Stomach (tissue), 8 donors: ENCODE measurements at regions not wholly inside any gene's neighbourhood (a gene's known extent, or its start where the extent isn't known, plus 50 kb on each side); places are given as distances from the start of the nearest gene placed in this dataset.
A peak's percentile ranks its signal among the peaks of the same experiment; 100 is the strongest.

Experiments used
- DNase-seq, 2 donors: peaks; one replicate each; pipeline versions ENCODE4 v3.0.0 to v3.0.0-alpha.2; 2013 to 2019
- H3K27ac ChIP-seq, 5 donors: fragments of 200-600 bp in 4 of 5; sonication (generic) in 4 of 5; one replicate each; pipeline ENCODE4 v1.5.1; 2013 to 2019; ENCODE audit warnings: mild to moderate bottlenecking in 1 of 5, moderate library complexity in 1 of 5
- H3K27me3 ChIP-seq, 3 donors: fragments of 200-600 bp; sonication (generic); one replicate each; pipeline ENCODE4 v1.5.1; 2017 to 2019; ENCODE audit warnings: mixed run types in 1 of 3
- H3K36me3 ChIP-seq, 4 donors: fragments of 200-600 bp; sonication (generic); 1 replicate in 3 of 4; 2 replicates in 1 of 4; pipeline ENCODE4 v1.5.1; 2016 to 2019
- H3K4me1 ChIP-seq, 4 donors: fragments of 200-600 bp; sonication (generic); one replicate each; pipeline ENCODE4 v1.5.1; 2016 to 2019
- H3K4me3 ChIP-seq, 4 donors: fragments of 200-600 bp; sonication (generic) in 3 of 4; one replicate each; pipeline ENCODE4 v1.5.1; 2016 to 2019; ENCODE audit warnings: mild to moderate bottlenecking in 1 of 4
- H3K9me3 ChIP-seq, 4 donors: fragments of 200-600 bp; sonication (generic); one replicate each; pipeline ENCODE4 v1.5.1; 2016 to 2019
- CTCF ChIP-seq, 7 experiments: fragments of 450-650 bp in 4 of 7; fragments of 200-600 bp in 3 of 7; sonication (generic) in 3 of 7; IDR thresholded peaks; one replicate each; pipeline ENCODE4 v1.5.1; 2016 to 2019; ENCODE audit warnings: antibody characterized with exemption in 7 of 7, control low read depth in 2 of 7, mild to moderate bottlenecking in 1 of 7
- EP300 ChIP-seq: sonication (generic); formaldehyde crosslinking; IDR thresholded peaks from one replicate; pipeline ENCODE4 v1.6.1; 2017; ENCODE audit warnings: antibody characterized with exemption
- POLR2A ChIP-seq, 4 donors: fragments of 450-650 bp; IDR thresholded peaks; one replicate each; pipeline ENCODE4 v1.6.1; 2016; ENCODE audit warnings: antibody characterized with exemption in 4 of 4, control low read depth in 2 of 4, mild to moderate bottlenecking in 1 of 4, moderate library complexity in 1 of 4
- POLR2AphosphoS5 ChIP-seq, 3 donors: sonication (generic); formaldehyde crosslinking; IDR thresholded peaks; one replicate each; pipeline ENCODE4 v1.6.1; 2016; ENCODE audit warnings: antibody characterized with exemption in 3 of 3
- WGBS, 5 donors: extraction: QIAGEN DNeasy Blood & Tissue Kit in 3 of 5; methylation state at CpG; one replicate each; pipeline versions ENCODE4 v1.1.5 to v1.1.7; 2013 to 2018; 5-methylcytosine and 5-hydroxymethylcytosine counted together
- intact Hi-C: fragments of 100-400 bp; cut with DNase I; formaldehyde crosslinking; loops from one replicate; pipeline ENCODE4 v1.15.1; 2023; ENCODE audit warnings: low total_unique reads
- donor health status: healthy with polysubstance abuse.
- donor health status: Bipolar disorder and iron deficiency.
- donor health status: healthy.

- WGBS, 5 donors, result 73 to 84% (median 80%) methylated on average over 2 of the region's 2 CpGs
- no peak overlapping the region for H3K4me3 ChIP-seq
- TF ChIP-seq EP300, result no peak
- TF ChIP-seq POLR2AphosphoS5 (IDR thresholded peaks at IDR 0.05), result no peak
- TF ChIP-seq CTCF (IDR thresholded peaks at IDR 0.05), result no peak
- no peak for TF ChIP-seq POLR2A (IDR thresholded peaks at IDR 0.05)
- H3K4me1 ChIP-seq, result no peaks in the 10 kb centered on the region
- intact Hi-C loops, result no loop called here
- no peak overlapping the region for H3K27ac ChIP-seq
- no peak for DNase-seq
- peaks cover 0 to 3% (median 0%) of the 10 kb centered on the region in 4 donors for H3K9me3 ChIP-seq
- H3K36me3 ChIP-seq, result no peaks in the 10 kb centered on the region
- H3K27me3 ChIP-seq, result no peaks in the 10 kb centered on the region
Measured at GRCh38 chr11:70853770-70854108, 398.6 kb downstream of the SHANK2 start.

- intact Hi-C loops, result no loop called here
Measured at GRCh38 chr11:70854201-70854600, 398.2 kb downstream of the SHANK2 start.

GRCh38 chr11:70854901-70855556, 397.3 kb downstream of the SHANK2 start:
- H3K27me3 ChIP-seq, result no peaks in the 10 kb centered on the region
- no peaks in the 10 kb centered on the region for H3K4me1 ChIP-seq
- peak in 1 of 2 donors; percentile 63 for DNase-seq
- TF ChIP-seq POLR2A (IDR thresholded peaks at IDR 0.05) (no peak), CTCF (IDR thresholded peaks at IDR 0.05) (no peak), POLR2AphosphoS5 (IDR thresholded peaks at IDR 0.05) (no peak), EP300 (no peak)
- peaks cover 0 to 3% (median 0%) of the 10 kb centered on the region in 4 donors for H3K9me3 ChIP-seq
- no peak overlapping the region for H3K27ac ChIP-seq
- H3K4me3 ChIP-seq, result no peak overlapping the region
- intact Hi-C loops, result no loop called here
- no peaks in the 10 kb centered on the region for H3K36me3 ChIP-seq
- 49 to 57% (median 52%) methylated on average over 5 to 6 of the region's 6 CpGs for WGBS, 5 donors

More at GRCh38 chr11:70854201-70854600, 398.2 kb downstream of the SHANK2 start:
- 84 to 96% (median 91%) methylated on average over 3 of the region's 3 CpGs for WGBS, 5 donors
- no peak for TF ChIP-seq POLR2A (IDR thresholded peaks at IDR 0.05)
- no peak for TF ChIP-seq POLR2AphosphoS5 (IDR thresholded peaks at IDR 0.05)
- no peak for TF ChIP-seq CTCF (IDR thresholded peaks at IDR 0.05)
- no peak for TF ChIP-seq EP300
- Histone ChIP-seq H3K4me3 (no peak overlapping the region), H3K9me3 (peaks cover 0 to 3% (median 0%) of the 10 kb centered on the region in 4 donors), H3K36me3 (no peaks in the 10 kb centered on the region), H3K27me3 (no peaks in the 10 kb centered on the region), H3K4me1 (no peaks in the 10 kb centered on the region), H3K27ac (no peak overlapping the region)
- no peak for DNase-seq

- H3K4me3 ChIP-seq, result no peak overlapping the region
Measured at GRCh38 chr11:70857894-70858293, 394.5 kb downstream of the SHANK2 start.

More at GRCh38 chr11:70857894-70858293, 394.5 kb downstream of the SHANK2 start:
- no peaks in the 10 kb centered on the region for H3K4me1 ChIP-seq
- 82 to 93% (median 90%) methylated on average over 3 of the region's 3 CpGs for WGBS, 5 donors
- no peak for TF ChIP-seq POLR2A (IDR thresholded peaks at IDR 0.05)
- TF ChIP-seq EP300, result no peak
- TF ChIP-seq CTCF (IDR thresholded peaks at IDR 0.05), result no peak
- no peak for TF ChIP-seq POLR2AphosphoS5 (IDR thresholded peaks at IDR 0.05)
- DNase-seq, result no peak
- no peaks in the 10 kb centered on the region for H3K27me3 ChIP-seq
- no peaks in the 10 kb centered on the region for H3K36me3 ChIP-seq
- no peak overlapping the region for H3K27ac ChIP-seq
- intact Hi-C loops, result no loop called here
- no peaks in the 10 kb centered on the region for H3K9me3 ChIP-seq
